ENCODE measurements at regions not wholly inside any gene's neighbourhood (a gene's known extent, or its start where the extent isn't known, plus 50 kb on each side); places are given as distances from the start of the nearest gene placed in this dataset.

- DNase-seq (ENCODE audit: low read depth): no peak
- no peak for TF ChIP-seq CTCF (IDR thresholded peaks at IDR 0.05; ENCODE audit: low read depth, low read length, missing control alignments)
- no peak overlapping the region for H3K4me3 ChIP-seq (ENCODE audit: low read depth, low read length)
Observed at GRCh38 chr2:147468963-147469362, 375.9 kb upstream of the ACVR2A start.

GRCh38 chr2:147468349-147468748, 376.5 kb upstream of the ACVR2A start:
- no peak for DNase-seq (ENCODE audit: low read depth)
- H3K4me3 ChIP-seq (ENCODE audit: low read depth, low read length): no peak overlapping the region
- no peak for TF ChIP-seq CTCF (IDR thresholded peaks at IDR 0.05; ENCODE audit: low read depth, low read length, missing control alignments)

DNA sequence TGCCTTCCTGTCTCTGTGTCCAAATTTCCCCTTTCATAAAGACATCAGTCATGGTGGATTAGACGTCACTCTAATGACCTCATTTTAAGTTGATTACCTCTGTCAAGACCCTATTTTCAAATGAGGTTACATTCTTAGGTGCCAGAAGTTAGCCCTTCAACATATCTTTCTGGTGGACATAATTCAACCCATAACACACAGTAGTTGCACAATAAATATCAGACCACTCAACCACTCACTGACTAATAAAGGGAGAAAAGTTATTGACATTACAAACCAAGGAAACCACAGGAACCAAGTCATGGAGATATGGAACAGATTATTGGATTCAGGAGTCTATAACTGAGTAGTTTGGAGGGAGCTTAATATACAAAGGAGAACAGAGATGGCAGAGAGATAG, 377.4 kb upstream of the ACVR2A start:
- no peak overlapping the region for H3K4me3 ChIP-seq (ENCODE audit: low read depth, low read length)
- DNase-seq (ENCODE audit: low read depth): no peak
- no peak for TF ChIP-seq CTCF (IDR thresholded peaks at IDR 0.05; ENCODE audit: low read depth, low read length, missing control alignments)

DNA sequence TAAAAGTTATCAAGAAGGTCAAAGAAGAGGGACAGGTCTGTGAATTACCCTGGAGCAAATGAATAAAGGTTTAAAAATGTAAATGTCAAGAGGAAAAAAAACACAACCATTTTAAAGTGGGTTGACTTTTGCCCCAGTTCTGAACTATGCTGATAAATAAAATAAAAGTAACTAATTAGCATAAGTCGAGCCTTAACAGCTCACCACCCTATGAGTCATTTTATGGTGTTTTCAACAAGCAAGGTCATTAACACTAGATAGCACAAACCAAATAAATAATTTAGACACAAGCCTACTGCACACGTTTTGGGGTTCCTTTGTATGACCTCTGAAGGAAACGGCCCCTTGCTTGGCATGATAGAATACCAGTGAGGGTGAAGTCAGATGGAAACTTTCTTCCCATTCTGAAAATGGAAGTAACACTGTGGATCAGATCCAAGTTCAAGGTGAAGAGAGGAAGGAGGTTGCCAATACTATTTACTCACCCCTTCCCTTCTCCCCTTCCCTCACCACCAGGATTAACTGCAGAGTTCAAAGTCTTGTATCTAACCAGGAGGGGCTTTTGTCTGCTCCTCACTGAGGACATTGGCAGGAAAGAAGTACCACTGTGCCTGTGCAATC, 380.0 kb upstream of the ACVR2A start:
- H3K4me3 ChIP-seq (ENCODE audit: low read depth, low read length): no peak overlapping the region
- no peak for TF ChIP-seq CTCF (IDR thresholded peaks at IDR 0.05; ENCODE audit: low read depth, low read length, missing control alignments)
- no peak for DNase-seq (ENCODE audit: low read depth)

GRCh38 chr2:147463881-147464520, 380.8 kb upstream of the ACVR2A start:
- TF ChIP-seq CTCF (IDR thresholded peaks at IDR 0.05; ENCODE audit: low read depth, low read length, missing control alignments): no peak
- no peak for DNase-seq (ENCODE audit: low read depth)
- H3K4me3 ChIP-seq (ENCODE audit: low read depth, low read length): no peak overlapping the region

DNA sequence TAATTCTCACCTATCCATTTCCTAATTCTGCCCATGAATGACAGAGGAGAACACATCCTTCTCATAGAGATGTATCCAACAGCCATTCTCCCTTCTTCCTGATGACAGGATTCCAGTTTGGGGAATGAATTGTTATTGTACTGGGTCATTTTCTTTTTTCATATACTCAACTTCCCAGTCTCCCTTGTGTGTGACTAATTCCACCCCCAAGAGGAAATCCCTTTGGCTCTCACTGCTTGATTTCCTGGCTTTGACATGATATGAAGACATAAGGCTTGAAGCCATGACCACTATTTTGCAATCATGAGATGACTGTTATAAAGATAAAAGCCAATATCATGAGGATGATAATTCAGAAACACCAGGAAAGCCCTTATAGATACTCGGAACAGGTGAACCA, 384.7 kb upstream of the ACVR2A start:
- DNase-seq (ENCODE audit: low read depth): no peak
- no peak overlapping the region for H3K4me3 ChIP-seq (ENCODE audit: low read depth, low read length)
- no peak for TF ChIP-seq CTCF (IDR thresholded peaks at IDR 0.05; ENCODE audit: low read depth, low read length, missing control alignments)

GRCh38 chr2:147456779-147457178, 388.1 kb upstream of the ACVR2A start:
- DNase-seq (ENCODE audit: low read depth): no peak

More at GRCh38 chr2:147456779-147457178, 388.1 kb upstream of the ACVR2A start:
- H3K4me3 ChIP-seq (ENCODE audit: low read depth, low read length): no peak overlapping the region
- TF ChIP-seq CTCF (IDR thresholded peaks at IDR 0.05; ENCODE audit: low read depth, low read length, missing control alignments): no peak

All from GM12864 (cell line).